ENCODE measurements at regions not wholly inside any gene's neighbourhood (a gene's known extent, or its start where the extent isn't known, plus 50 kb on each side); places are given as distances from the start of the nearest gene placed in this dataset.
A peak's percentile ranks its signal among the peaks of the same experiment; 100 is the strongest.

DNA sequence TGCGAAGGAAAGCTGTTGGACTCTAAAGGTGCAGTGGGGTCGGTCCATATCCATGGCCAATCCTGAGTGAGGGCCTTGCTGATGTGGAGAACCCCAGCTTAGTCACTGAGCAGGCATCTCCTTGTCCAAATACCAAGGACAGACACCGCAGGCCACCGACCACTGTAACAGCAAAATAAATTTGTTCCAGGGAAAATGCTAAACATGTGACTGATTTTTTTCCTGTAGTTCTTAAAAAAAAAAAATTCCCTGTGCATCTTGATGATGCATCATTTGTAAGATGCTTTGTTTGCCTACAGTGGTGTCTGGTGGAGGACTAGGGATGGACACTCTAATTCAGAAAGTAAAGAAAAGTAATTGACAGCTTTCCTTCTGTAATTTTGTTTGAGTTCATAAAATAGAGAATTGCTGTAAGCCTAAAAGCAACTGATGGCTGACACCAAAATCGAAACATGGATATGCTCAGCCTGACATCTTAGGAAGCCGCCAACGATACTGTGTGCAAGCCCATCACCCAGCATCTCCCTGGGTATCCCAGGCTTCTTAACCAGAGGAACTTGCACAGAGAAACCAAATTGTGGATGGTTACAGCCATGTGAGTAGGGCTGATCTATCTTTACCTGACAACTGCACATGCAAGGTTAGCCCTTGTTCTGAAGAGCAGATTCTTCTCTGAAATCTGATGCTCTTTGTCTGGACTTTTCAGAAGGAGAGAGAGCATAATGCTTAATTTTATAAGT is 188.6 kb downstream of the ARL4C start:
- no peak for DNase-seq

DNA sequence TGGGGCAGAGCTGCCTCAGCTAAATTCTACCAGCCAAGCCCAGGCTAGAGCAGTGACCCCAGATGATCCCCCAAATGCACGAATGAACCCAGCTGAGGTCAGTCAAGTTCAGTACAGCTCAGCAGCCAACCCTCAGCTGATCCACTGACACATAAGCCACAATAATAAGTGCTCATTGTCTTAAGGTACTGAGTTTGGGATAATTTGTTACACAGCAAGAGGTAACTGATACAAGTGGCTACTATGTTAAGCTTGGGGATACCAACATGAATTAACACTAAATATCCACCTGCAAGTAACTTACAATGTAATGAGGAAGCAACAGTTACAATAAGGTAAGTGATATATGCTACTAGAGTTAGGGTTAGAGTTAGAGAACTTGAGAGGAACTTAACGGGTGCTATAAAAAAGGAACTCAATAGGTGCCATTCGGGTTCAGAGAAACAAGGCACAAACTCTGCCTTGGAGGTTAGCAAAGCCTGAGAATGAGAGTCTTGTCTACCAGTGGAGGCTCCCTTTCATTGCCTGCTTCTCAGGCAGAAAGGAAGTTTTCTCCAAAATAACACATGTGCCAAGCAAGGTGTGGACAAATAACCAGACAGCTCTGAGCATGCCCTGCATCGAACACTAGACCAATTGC is 189.4 kb downstream of the ARL4C start:
- DNase-seq = no peak

DNA sequence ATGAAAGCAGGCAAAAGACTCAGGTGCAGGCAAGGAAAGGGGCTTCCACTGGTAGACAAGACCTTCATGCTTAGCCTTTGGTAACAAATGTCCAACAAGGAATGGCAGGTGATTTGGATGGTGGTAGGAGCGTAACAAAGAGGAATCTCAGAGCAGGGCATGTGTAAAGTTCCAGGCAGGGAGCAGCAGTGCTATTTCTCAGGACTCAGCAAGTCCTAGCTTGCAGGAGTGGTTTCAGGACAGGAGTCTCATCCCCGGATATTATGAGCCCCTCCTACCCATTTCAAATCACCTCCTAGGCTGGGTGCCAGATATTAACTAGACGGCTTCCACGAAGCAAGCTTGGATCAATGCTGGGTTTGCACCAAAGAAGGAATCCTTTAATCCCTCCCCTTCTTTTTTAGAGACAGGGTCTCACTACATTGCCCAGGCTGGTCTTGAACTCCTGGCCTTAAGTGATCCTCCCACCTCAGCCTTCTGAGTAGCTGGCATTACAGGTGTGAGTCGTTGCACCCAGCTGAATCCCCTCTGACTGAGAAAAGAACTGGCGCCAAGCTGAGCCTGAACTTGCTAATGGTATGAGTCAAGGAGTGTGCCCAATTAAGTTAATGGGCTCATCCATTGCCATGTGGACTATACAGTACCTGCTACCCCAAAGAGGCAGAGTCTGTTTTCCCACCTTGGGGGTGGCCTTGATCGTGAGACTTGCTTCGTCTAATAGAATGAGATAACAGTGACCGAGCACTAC is 190.3 kb downstream of the ARL4C start:
- no peak for DNase-seq

DNA sequence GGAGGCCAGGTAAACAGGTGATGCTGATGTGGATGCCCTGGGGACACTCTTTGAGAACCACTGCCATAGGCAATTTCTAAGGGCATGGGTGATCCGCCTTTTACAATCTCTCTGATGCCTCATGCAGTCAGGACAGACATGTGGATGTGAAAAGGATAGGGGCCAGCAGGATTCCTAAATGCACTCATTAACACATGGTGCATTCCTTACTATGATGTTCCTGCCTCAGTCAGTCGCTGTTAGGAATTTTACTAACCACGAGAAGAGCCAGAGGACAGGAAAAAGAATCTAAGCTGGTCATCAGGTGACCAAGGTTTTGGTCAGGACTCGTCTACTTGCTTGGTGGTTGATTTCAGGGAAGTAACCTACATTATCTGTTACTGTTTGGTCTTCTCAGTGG is 191.0 kb downstream of the ARL4C start:
- DNase-seq = no peak

DNA sequence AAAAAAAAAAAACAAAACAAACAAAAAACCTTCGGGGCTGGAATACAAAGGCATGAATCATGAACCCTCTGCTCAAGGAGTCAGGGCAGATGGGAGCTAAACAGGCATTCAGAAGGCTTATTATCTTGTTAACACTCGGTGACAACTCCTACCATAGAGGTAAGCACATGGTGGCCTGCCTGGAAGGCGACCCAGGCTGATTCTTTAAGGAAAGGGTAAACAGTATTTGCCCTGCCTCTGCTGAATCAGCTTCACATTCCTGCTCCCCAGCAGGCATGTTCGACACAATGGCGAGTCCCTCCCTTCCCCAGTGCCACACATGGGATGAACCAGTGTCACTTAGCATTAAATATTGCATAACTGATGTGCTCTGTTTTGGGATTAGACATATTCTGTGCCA is 191.9 kb downstream of the ARL4C start:
- no peak for DNase-seq

DNA sequence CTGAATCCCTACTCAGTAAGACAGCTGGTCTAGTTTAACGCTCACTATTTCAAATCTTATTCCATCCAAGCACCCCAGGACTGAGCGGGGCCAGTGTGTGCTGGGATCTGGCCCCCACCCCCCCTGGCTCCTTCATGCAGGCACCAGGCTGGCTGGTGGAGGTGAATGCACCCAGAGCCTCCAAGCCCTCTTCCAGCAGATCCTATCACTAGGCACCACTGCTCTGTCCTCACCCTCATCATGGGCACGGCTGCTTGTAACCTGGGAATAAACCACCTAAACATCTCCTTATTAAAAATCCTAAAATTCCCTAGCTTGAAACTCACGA is 194.3 kb downstream of the ARL4C start:
- no peak for DNase-seq

DNA sequence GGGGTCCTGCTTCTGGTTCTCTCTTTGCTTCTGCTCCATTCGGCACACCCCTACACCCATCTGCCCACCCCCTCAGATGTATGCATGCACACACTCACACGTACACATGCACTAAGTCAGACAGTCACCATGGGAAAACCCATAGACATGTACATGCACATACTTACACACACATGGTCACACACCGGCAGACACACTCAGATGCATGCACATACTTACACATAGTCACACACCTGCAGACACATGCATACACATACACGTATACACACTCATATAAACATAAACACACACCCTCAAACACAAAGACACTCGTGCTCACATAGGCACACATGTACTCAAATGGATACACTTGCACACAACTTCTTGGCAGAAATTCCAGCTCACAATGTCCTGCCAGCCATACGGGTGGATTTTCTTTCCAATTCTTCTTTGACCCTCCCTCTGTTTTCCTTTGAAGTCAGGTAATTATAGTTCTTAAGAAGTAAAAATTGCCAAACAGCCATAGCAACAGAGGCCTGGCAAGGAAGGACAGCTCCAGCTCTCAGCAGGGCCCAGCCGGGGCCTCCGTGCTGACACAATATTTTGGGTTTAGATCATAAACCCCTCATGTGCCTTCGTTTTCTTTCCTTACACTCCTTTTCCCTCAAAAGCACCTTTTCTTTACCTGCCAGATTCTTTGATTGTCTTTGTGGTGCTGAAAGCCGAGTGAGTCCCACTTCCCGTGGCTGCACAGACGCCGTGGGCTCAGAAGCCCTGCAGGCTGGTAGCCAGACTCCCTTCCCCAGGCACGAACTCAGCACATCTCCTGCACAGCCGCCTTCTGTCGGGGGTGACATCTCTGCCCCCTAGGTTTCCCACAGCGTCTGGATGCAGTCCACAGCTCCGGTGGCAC is 195.7 kb downstream of the ARL4C start:
- no peak for DNase-seq

DNA sequence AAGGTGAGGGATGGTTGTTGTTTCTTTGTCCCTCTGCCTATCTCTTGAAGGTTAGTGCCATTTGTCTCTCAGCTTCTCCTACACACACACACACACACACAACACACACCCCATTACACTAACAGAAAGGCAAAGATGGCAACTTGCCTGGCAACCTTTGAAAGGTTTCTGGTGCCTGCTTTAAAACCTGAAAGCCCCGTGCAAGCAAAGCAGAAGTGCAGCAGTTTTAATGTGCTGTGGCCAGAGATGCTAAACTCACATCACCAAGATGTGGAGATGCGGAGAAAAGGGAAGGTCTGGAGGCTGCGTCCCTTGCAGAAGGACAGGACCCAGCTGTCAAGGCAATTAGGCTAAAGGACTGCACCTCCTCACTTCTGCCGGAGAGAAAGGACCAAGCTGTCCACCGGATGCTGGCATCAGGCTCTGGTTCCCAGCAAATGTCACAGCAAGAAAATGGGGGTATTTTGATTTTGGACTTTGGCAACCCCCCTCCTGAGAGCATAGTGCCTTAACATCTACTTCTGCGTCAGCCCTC is 196.4 kb downstream of the ARL4C start:
- DNase-seq = no peak

DNA sequence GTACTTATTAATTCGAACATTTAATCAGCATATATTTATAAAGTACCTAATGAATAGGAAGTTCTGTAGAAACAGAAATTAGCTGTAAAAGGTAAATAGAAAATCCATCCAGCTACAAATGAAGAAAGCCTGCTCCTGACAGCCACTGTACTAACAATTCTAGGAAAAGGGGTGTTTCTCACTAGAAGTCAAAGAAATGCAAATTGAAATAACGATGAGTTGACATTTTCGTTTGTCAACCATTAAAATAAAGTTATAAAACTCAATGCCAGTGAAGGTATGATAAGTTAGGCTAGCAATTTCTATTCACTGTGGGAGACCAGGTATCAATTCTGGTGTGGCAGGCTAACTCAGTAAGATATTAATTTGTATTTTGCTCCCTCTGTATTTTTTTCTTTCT is 198.0 kb downstream of the ARL4C start:
- no peak for DNase-seq

DNA sequence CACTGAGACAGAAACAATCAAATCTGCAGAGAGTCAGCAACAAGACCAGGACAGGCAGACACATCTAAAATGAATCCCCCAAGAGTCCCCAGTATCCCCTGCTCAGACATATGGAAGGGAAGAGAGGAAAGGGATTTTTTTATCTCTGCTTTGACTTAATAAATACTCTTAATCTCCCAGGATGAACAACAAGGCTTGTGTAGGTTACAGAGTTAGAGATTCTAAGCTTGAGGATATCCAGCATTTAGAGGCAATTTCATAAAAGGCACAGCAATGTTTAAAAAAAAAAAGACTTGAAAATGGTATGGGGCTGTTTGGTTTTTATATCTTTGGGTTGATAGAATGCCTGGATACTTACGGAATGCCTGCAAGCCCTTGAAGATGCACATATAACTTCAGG is 199.9 kb downstream of the ARL4C start:
- DNase-seq = no peak

DNA sequence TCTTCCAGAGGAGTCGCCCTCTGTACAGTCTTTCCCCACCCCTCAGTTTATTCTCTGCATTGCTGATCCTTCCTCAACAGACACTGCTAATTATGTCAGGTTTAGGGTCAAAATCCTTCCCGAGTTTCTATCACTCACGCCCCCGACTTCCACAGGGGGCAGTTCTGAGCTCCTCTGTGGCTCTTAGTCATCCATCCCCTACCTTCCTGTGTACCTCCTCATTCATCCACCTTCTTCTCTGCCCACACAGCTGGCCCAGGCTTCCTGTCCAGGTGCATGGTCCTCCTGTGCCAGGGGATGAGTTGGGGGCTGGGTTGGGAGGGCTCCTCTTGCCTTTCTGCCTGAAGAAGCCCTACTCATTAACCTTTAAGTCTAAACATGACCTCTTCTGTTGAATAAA is 202.9 kb downstream of the ARL4C start:
- no peak for DNase-seq

DNA sequence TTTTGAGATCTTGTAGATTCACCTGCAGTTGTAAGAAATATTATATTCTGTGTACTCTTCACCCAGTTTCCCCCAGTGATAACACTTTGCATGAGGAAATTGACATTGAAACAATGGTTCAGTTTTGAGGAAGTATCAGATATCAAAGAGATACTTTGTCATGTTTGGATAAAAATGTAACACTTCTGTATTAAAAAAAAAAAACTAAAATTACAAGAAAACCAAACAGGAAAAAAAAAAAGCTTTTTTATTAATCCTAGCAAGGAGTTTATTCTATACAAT is 204.0 kb downstream of the ARL4C start:
- DNase-seq = no peak

DNA sequence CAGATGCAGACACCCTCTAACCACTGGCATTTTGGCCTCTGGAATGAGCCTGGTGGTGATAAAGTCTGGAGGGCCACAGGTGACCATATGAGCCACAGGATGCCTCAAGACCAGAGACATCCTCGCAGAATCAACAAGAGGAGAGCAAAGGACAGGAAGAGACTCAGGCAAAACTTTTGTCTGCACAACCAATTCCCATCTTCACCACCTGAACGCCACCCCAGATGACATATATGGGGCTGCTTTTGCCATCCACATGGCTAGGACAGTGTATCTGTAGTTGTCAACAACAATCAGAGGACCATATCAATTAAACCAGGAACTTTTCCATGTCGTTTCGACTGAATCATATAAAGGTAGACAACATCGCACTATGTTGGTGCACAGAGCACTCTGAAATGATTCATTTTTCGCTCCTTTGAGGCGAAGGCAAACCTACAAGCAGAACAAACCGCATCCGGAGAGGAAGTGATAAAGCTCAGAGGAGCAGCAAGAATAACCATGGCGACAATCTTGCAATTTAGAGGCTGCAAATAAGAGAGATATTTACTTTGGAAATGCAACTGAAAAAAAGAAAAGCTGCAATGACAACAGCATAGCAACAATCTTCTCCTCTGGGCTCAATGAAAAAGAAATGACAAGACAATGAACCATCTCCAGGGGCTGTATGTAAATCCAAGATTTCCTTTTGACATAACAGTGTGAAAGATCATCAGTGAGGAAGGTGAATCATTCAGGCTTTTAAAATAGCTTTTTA is 204.5 kb downstream of the ARL4C start:
- DNase-seq = no peak

DNA sequence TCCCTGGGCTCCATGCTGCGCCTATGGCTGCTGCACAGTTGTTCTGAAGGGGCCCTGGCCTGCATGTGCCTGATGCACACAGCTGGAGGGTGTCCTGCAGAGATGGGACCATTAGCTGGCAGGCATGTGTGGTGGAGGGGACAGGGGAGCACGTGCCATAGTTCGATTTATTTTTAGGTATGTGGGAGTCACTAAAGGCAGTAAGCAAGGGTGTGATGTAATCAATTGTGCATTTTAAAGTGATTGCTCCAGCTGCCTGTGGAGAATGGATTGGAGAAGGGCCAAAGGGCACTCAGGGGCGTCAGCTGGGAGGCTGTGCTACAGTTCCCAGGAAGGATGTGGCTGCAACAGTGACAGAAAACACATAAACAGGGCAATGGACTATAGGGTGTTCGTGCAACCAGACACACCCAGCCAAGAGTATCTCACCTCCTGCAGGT is 205.1 kb downstream of the ARL4C start:
- DNase-seq = no peak

DNA sequence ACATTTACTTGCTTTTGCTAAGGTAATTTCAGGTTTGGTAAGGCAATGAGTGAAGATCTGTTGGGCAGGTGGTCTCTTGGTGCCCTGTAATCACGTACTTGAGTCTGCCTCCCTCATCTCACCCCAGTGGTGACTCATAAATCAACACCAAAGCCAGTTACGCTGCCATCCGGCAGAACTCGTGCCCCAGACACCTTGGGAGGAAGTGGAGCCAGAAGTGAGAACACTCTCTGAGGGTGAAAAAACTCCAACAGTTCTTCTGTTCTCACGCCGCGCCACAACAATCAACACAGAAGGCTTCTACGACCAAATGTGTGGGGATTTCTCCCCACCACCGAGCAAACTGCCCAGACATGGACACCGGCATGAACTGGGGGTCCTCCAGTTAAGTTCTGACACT is 206.2 kb downstream of the ARL4C start:
- no peak for DNase-seq

DNA sequence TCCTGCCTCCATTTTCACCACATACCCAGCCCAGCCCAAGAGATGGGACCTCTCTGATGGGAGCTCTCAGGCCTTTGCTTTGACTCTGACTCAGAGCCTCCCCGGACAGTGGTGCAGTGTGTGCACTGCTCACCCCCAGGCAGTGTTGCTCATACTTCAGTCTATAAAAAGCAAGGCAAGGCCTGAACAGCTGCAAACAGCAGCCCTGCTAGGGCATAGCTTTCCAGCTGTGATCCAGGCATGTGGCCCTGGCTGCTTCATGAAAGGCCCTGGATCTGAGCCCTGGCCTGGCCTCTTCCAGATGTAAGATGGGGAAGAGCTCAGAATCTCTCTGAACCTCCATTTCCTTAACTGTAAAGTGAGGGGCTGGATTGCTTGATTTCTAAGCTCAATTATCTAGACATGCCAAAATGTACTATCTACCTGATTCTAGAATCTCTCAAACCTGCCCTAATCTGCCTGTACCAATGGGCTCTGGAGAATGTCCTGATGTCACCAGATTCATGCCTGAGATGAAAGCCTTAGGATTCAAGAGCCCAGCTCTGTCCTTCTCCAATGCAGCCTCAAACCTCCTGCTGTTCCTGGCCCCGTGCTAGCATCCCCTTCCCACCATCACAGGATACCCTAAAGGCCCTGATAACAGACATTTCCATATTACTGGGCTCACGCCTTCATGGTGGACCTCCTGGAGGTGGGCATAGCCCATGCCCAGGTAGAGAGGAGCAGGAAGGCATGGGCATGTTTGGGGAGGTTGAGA is 206.9 kb downstream of the ARL4C start:
- no peak for DNase-seq

DNA sequence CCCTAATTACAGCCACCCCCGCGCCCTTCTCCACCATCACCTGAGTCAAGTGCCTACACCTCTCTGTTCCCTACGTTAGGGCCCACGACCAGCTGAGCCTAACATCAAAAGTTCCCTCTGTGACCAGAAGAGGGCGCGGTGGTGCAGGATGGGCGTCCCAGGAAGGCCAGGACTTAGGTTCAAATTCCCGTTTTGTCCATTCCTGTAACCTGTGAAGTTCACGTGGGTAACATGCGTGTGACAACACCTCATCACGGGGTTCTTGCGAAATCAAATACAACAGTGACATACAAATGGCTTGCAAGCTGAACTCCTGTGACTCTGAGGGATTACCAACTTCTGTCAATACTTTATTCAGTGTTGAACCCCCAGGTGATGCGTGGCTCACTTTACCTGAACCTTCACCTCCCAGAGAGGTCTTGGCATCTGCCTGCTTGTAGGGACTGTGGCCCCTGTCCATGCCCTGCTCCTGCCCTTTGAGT is 207.9 kb downstream of the ARL4C start:
- DNase-seq = peak in 25 of 56 donors; percentile 3 to 52 (median 20)

DNA sequence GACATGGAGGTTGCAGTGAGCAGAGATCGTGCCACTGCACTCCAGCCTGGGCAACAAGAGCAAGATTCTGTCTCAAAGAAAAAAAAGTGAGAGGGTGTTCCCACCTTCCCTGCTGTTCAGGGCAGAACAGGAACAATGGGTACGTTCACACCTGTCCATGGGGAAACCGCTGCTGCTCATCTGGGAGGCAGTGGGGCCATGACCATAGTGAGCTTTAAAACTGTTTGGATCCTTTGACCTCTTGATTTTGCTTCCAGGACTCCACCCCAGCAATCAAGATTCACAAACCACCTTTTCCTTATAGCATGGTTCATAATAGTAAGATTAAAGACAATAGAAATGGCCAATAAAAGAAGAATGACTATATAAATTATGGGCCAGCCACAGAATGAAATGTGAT is 209.2 kb downstream of the ARL4C start:
- no peak for DNase-seq

DNA sequence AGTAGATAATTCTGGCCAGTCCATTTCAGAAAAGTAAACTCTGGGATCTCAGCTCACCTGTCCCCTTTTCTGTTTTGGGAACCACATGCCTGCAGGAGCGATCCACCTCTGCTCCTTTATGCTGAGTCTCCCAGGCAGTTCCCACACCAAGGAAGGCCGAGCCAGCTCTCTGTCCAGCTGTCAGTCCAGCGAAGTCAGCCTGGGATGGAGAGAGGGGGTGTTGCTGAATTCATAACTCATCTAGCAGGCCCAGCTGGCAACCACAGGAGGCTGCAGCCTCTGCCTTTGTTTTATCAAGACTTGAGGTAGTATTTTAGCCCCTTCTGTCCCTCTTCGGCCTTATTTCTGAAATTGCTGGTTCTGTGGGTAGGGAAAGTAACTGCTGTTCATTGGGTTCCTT is 209.9 kb downstream of the ARL4C start:
- DNase-seq = no peak

DNA sequence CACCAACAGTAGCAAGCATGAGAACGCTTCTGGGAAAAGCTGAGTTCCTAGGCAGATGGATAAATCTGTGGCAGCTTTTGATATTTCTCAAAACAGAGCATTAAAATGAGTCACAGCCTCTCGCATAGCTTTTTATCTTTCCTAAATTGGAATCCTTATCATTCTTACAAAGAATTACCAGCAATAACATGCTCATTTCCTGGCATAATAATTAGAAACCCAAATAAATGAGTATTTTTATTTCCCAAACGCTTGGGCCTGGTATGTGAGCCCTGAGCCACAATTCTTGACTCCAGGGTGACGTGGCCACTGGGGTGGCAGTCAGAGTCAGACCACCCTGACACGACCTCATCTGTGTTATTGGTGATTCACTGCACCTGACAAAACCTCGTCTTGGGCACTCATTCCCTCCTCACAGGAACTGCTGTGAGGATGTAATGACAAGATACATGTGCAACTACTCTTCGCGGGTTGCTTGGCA is 210.7 kb downstream of the ARL4C start:
- no peak for DNase-seq

Measured in amygdala (tissue), 56 donors.